ENCODE measurements at regions not wholly inside any gene's neighbourhood (a gene's known extent, or its start where the extent isn't known, plus 50 kb on each side); places are given as distances from the start of the nearest gene placed in this dataset.
A peak's percentile ranks its signal among the peaks of the same experiment; 100 is the strongest.
"Not testable (repeated sequence)": the region's sequence is repeated elsewhere in the genome, so short reads cannot be mapped to it uniquely, and the experiment has no call there.

GRCh38 chr11:121965330-121965729 lies 150.7 kb downstream of the BLID start:
- no peak for DNase-seq
- Histone ChIP-seq H3K27me3 (no peaks in the 10 kb centered on the region), H3K4me3 (no peak overlapping the region), H3K36me3 (replicated peaks in 1 of 2) (no peaks in the 10 kb centered on the region), H3K27ac (no peak overlapping the region), H3K9me3 (replicated peaks in 1 of 3) (no peaks in the 10 kb centered on the region), H3K4me1 (replicated peaks in 1 of 2) (peaks cover 0 to 5% of the 10 kb centered on the region in 2 donors)
- TF ChIP-seq, protein P1, sequence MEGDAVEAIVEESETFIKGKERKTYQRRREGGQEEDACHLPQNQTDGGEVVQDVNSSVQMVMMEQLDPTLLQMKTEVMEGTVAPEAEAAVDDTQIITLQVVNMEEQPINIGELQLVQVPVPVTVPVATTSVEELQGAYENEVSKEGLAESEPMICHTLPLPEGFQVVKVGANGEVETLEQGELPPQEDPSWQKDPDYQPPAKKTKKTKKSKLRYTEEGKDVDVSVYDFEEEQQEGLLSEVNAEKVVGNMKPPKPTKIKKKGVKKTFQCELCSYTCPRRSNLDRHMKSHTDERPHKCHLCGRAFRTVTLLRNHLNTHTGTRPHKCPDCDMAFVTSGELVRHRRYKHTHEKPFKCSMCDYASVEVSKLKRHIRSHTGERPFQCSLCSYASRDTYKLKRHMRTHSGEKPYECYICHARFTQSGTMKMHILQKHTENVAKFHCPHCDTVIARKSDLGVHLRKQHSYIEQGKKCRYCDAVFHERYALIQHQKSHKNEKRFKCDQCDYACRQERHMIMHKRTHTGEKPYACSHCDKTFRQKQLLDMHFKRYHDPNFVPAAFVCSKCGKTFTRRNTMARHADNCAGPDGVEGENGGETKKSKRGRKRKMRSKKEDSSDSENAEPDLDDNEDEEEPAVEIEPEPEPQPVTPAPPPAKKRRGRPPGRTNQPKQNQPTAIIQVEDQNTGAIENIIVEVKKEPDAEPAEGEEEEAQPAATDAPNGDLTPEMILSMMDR (IDR thresholded peaks at IDR 0.05), result no peak
- TF ChIP-seq POLR2A (IDR thresholded peaks at IDR 0.05), result no peak
- 66 to 74% (median 70%) methylated on average over 4 of the region's 4 CpGs for WGBS, 4 donors
- intact Hi-C loops (cut with DNase I), result no loop called here

DNA sequence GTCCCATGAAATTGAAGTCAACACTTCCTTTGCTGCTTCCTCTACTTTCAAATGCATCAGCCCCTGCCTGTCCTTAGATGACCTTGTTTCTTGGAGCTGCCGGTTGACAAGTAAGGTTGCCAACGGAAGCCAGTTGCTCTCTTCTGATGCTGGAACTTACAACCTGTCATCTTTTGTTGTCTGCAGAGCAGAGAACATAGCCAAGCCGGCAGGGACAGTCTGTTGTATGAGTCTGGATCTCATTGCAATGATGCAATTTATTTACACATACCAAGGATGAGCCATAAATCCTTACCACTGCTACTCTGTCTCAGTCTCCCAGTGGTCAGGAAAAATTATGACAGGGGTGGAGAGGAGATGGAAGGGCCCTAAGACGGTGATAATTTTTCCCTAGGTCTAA lies 151.4 kb downstream of the BLID start:
- TF ChIP-seq POLR2A (IDR thresholded peaks at IDR 0.05), result no peak
- TF ChIP-seq, protein P1 (IDR thresholded peaks at IDR 0.05), result no peak
- intact Hi-C loops (cut with DNase I), result no loop called here
- Histone ChIP-seq H3K4me1 (replicated peaks in 1 of 2) (peaks cover 0 to 5% of the 10 kb centered on the region in 2 donors), H3K27ac (no peak overlapping the region), H3K4me3 (no peak overlapping the region), H3K9me3 (replicated peaks in 1 of 3) (no peaks in the 10 kb centered on the region), H3K27me3 (no peaks in the 10 kb centered on the region), H3K36me3 (replicated peaks in 1 of 2) (no peaks in the 10 kb centered on the region)
- WGBS, 4 donors, result 23 to 35% (median 26%) methylated on average over 4 of the region's 4 CpGs
- DNase-seq, result peak in 2 of 7 donors; percentile 5 to 71

- intact Hi-C loops (cut with DNase I); H3K27ac ChIP-seq; H3K27me3 ChIP-seq; H3K9me3 ChIP-seq (replicated peaks in 1 of 3); H3K36me3 ChIP-seq (replicated peaks in 1 of 2); H3K4me3 ChIP-seq; DNase-seq; H3K4me1 ChIP-seq (replicated peaks in 1 of 2): not testable (repeated sequence)
- WGBS, 4 donors, result 80 to 90% (median 83%) methylated on average over 3 of the region's 3 CpGs
Observed at GRCh38 chr11:121963846-121964245, 152.2 kb downstream of the BLID start.

- Histone ChIP-seq H3K27ac (no peak overlapping the region), H3K4me3 (no peak overlapping the region), H3K9me3 (replicated peaks in 1 of 3) (no peaks in the 10 kb centered on the region), H3K27me3 (no peaks in the 10 kb centered on the region), H3K36me3 (replicated peaks in 1 of 2) (no peaks in the 10 kb centered on the region), H3K4me1 (replicated peaks in 1 of 2) (peaks cover 0 to 5% of the 10 kb centered on the region in 2 donors)
- WGBS, 4 donors, result 59 to 70% (median 62%) methylated on average over 3 of the region's 3 CpGs
- intact Hi-C loops (cut with DNase I), result no loop called here
- DNase-seq, result no peak
- TF ChIP-seq, protein P1 (IDR thresholded peaks at IDR 0.05), result no peak
- no peak for TF ChIP-seq POLR2A (IDR thresholded peaks at IDR 0.05)
Observed at GRCh38 chr11:121961321-121961801, 154.7 kb downstream of the BLID start.

DNA sequence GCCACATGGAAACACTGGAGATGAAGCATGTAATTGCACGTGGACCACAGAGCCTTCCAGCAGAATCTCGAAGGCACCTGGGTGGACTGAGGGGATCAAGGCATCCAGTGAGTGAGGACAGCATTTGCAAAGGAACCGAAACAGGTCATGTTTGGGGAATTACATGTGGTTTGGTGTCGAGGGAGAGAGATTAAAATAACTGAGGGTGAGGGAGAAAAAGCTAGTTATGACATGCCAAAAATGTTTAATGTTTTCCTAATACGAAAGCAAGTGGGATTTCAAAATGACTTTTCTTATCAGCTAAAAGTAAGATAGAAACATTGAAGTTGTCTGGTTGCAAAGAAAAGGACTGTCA lies 157.1 kb downstream of the BLID start:
- no peak overlapping the region for H3K4me3 ChIP-seq
- TF ChIP-seq, protein P1 (IDR thresholded peaks at IDR 0.05), result no peak
- no peak for TF ChIP-seq POLR2A (IDR thresholded peaks at IDR 0.05)
- H3K36me3 ChIP-seq (replicated peaks in 1 of 2), result no peaks in the 10 kb centered on the region
- H3K9me3 ChIP-seq (replicated peaks in 1 of 3), result no peaks in the 10 kb centered on the region
- H3K4me1 ChIP-seq (replicated peaks in 1 of 2), result peaks cover 0 to 5% of the 10 kb centered on the region in 2 donors
- DNase-seq, result no peak
- 73 to 84% (median 77%) methylated on average over 5 of the region's 5 CpGs for WGBS, 4 donors
- no peaks in the 10 kb centered on the region for H3K27me3 ChIP-seq
- intact Hi-C loops (cut with DNase I), result no loop called here
- no peak overlapping the region for H3K27ac ChIP-seq

Data from adrenal gland (tissue), 9 donors.